CD4-positive, alpha-beta memory T cell (primary cell): ENCODE measurements at regions not wholly inside any gene's neighbourhood (a gene's known extent, or its start where the extent isn't known, plus 50 kb on each side); places are given as distances from the start of the nearest gene placed in this dataset.
"Not testable (repeated sequence)": the region's sequence is repeated elsewhere in the genome, so short reads cannot be mapped to it uniquely, and the experiment has no call there.

Experiments
- CTCF ChIA-PET: fragments of 350-600 bp; sonication (Branson Sonifier 250); formaldehyde crosslinking; loops from one replicate; lab custom pipeline; 2021; ENCODE audit warnings: inconsistent platforms; ENCODE audit not compliant: partially characterized antibody; lab: Charles Lee
- POLR2A ChIA-PET: fragments of 350-600 bp; sonication (Branson Sonifier 250); formaldehyde crosslinking; loops from one replicate; lab custom pipeline; 2021; ENCODE audit not compliant: partially characterized antibody; lab: Charles Lee
- DNase-seq, 5 donors: peaks; one replicate each; pipeline versions ENCODE4 v3.0.0 to v3.0.0-alpha.2; 2020 to 2022; ENCODE audit warnings: mixed read lengths in 1 of 5
- H3K27ac ChIP-seq: one replicate; pipeline ENCODE4 v1.7.0; 2013; ENCODE audit warnings: low read depth, low read length
- H3K27me3 ChIP-seq: 2 replicates; pipeline ENCODE4 v1.7.0; 2013; ENCODE audit warnings: mild to moderate bottlenecking, low read length, moderate library complexity; ENCODE audit not compliant: insufficient read depth
- H3K36me3 ChIP-seq: 2 replicates; pipeline ENCODE4 v1.7.0; 2013; ENCODE audit warnings: mild to moderate bottlenecking, low read length, moderate library complexity; ENCODE audit not compliant: insufficient read depth
- H3K4me1 ChIP-seq: 2 replicates; pipeline ENCODE4 v1.7.0; 2013; ENCODE audit warnings: mild to moderate bottlenecking, low read length, moderate library complexity; ENCODE audit not compliant: insufficient read depth
- H3K4me3 ChIP-seq, 2 donors: one replicate each; pipeline ENCODE4 v1.7.0; 2013; ENCODE audit warnings: low read length in 2 of 2, mild to moderate bottlenecking in 1 of 2
- H3K9me3 ChIP-seq, 2 donors: one replicate each; pipeline ENCODE4 v1.7.0; 2013; ENCODE audit warnings: low read length in 2 of 2, control low read depth in 1 of 2; ENCODE audit not compliant: control insufficient read depth in 1 of 2
- H3K27ac Mint-ChIP-seq, 7 donors: one replicate each; pipeline ENCODE4 v1.8.0; 2020 to 2021; ENCODE audit warnings: mixed read lengths in 7 of 7, mild to moderate bottlenecking in 6 of 7, inconsistent platforms in 3 of 7, moderate library complexity in 3 of 7
- H3K27me3 Mint-ChIP-seq, 2 donors: one replicate each; pipeline ENCODE4 v1.8.0; 2020 to 2021; ENCODE audit warnings: mixed read lengths in 2 of 2
- H3K36me3 Mint-ChIP-seq, 2 donors: one replicate each; pipeline ENCODE4 v1.8.0; 2020 to 2021; ENCODE audit warnings: mixed read lengths in 2 of 2, inconsistent platforms in 1 of 2, mild to moderate bottlenecking in 1 of 2
- H3K4me1 Mint-ChIP-seq, 4 donors: one replicate each; pipeline ENCODE4 v1.8.0; 2020 to 2021; ENCODE audit warnings: mixed read lengths in 4 of 4, mild to moderate bottlenecking in 1 of 4
- H3K4me3 Mint-ChIP-seq, 8 donors: one replicate each; pipeline ENCODE4 v1.8.0; 2020 to 2021; ENCODE audit warnings: mixed read lengths in 8 of 8, mild to moderate bottlenecking in 7 of 8, moderate library complexity in 6 of 8, inconsistent platforms in 3 of 8
- H3K9me3 Mint-ChIP-seq, 8 donors: one replicate each; pipeline ENCODE4 v1.8.0; 2020 to 2021; ENCODE audit warnings: mixed read lengths in 8 of 8, mild to moderate bottlenecking in 5 of 8, inconsistent platforms in 3 of 8, moderate library complexity in 1 of 8
- intact Hi-C: fragments of 100-400 bp; cut with micrococcal nuclease; formaldehyde crosslinking; loops from one replicate; pipeline ENCODE4 v1.15.1; 2023

- Histone ChIP-seq H3K9me3 (no peaks in the 10 kb centered on the region), H3K4me1 (no peaks in the 10 kb centered on the region)
- DNase-seq, result no peak
These were observed 1128.6 kb downstream of the SLC16A7 start for GRCh38 chr12:60724475-60724874.

GRCh38 chr12:60724984-60725383 is 1129.2 kb downstream of the SLC16A7 start:
- peaks cover 0 to 8% (median 3%) of the 10 kb centered on the region in 8 donors for H3K9me3 Mint-ChIP-seq
- intact Hi-C loops, result no loop called here
- no peak overlapping the region for H3K27ac ChIP-seq
- ChIA-PET CTCF (no interaction called here), POLR2A (no interaction called here)
- no peaks in the 10 kb centered on the region for H3K36me3 ChIP-seq
- H3K27me3 Mint-ChIP-seq, result no peaks in the 10 kb centered on the region
- no peaks in the 10 kb centered on the region for H3K36me3 Mint-ChIP-seq
- H3K9me3 ChIP-seq, result no peaks in the 10 kb centered on the region
- no peak overlapping the region for H3K4me3 ChIP-seq
- no peaks in the 10 kb centered on the region for H3K4me1 Mint-ChIP-seq
- no peak overlapping the region for H3K27ac Mint-ChIP-seq
- no peaks in the 10 kb centered on the region for H3K27me3 ChIP-seq
- no peaks in the 10 kb centered on the region for H3K4me1 ChIP-seq
- DNase-seq, result no peak
- no peak overlapping the region for H3K4me3 Mint-ChIP-seq

More at GRCh38 chr12:60724475-60724874, 1128.6 kb downstream of the SLC16A7 start:
- Mint-ChIP-seq H3K9me3 (peaks cover 0 to 8% (median 3%) of the 10 kb centered on the region in 8 donors), H3K4me1 (no peaks in the 10 kb centered on the region), H3K4me3 (no peak overlapping the region), H3K27me3 (no peaks in the 10 kb centered on the region), H3K36me3 (no peaks in the 10 kb centered on the region), H3K27ac (no peak overlapping the region)
- Histone ChIP-seq H3K27me3 (no peaks in the 10 kb centered on the region), H3K27ac (no peak overlapping the region), H3K4me3 (no peak overlapping the region), H3K36me3 (no peaks in the 10 kb centered on the region)
- ChIA-PET CTCF (interaction anchor here (0.8 kb wide), 1 partner anchor 10 kb away, joined by 3 read pairs; no protein-coding TSS in a partner anchor), POLR2A (no interaction called here)
- intact Hi-C loops, result no loop called here

GRCh38 chr12:60752589-60752988 is 1156.8 kb downstream of the SLC16A7 start:
- Histone ChIP-seq H3K4me3 (no peak overlapping the region), H3K27ac (no peak overlapping the region), H3K9me3 (no peaks in the 10 kb centered on the region), H3K4me1 (no peaks in the 10 kb centered on the region), H3K36me3 (no peaks in the 10 kb centered on the region), H3K27me3 (no peaks in the 10 kb centered on the region)
- ChIA-PET CTCF (no interaction called here), POLR2A (no interaction called here)
- peaks cover 0 to 20% (median 6%) of the 10 kb centered on the region in 8 donors for H3K9me3 Mint-ChIP-seq
- no peaks in the 10 kb centered on the region for H3K4me1 Mint-ChIP-seq
- no peaks in the 10 kb centered on the region for H3K36me3 Mint-ChIP-seq
- no peak overlapping the region for H3K4me3 Mint-ChIP-seq
- no peak for DNase-seq
- H3K27me3 Mint-ChIP-seq, result no peaks in the 10 kb centered on the region
- no peak overlapping the region for H3K27ac Mint-ChIP-seq
- intact Hi-C loops, result no loop called here

GRCh38 chr12:60758224-60758623 is 1162.4 kb downstream of the SLC16A7 start:
- Histone ChIP-seq H3K4me1 (no peaks in the 10 kb centered on the region), H3K4me3 (no peak overlapping the region), H3K27ac (no peak overlapping the region), H3K27me3 (no peaks in the 10 kb centered on the region), H3K36me3 (no peaks in the 10 kb centered on the region), H3K9me3 (no peaks in the 10 kb centered on the region)
- ChIA-PET CTCF (no interaction called here), POLR2A (no interaction called here)
- intact Hi-C loops, result no loop called here
- H3K27ac Mint-ChIP-seq, result no peak overlapping the region
- H3K4me1 Mint-ChIP-seq, result no peaks in the 10 kb centered on the region
- H3K36me3 Mint-ChIP-seq, result no peaks in the 10 kb centered on the region
- H3K27me3 Mint-ChIP-seq, result no peaks in the 10 kb centered on the region
- DNase-seq, result no peak
- H3K9me3 Mint-ChIP-seq, result peaks cover 0 to 11% (median 2%) of the 10 kb centered on the region in 8 donors
- H3K4me3 Mint-ChIP-seq, result no peak overlapping the region

- CTCF ChIA-PET, result no interaction called here
- Histone ChIP-seq H3K9me3 (no peaks in the 10 kb centered on the region), H3K4me3 (no peak overlapping the region), H3K27me3 (no peaks in the 10 kb centered on the region), H3K4me1 (no peaks in the 10 kb centered on the region), H3K27ac (no peak overlapping the region), H3K36me3 (no peaks in the 10 kb centered on the region)
- H3K27ac Mint-ChIP-seq, result no peak overlapping the region
- no peak overlapping the region for H3K4me3 Mint-ChIP-seq
- POLR2A ChIA-PET, result no interaction called here
- no peaks in the 10 kb centered on the region for H3K4me1 Mint-ChIP-seq
- no peaks in the 10 kb centered on the region for H3K36me3 Mint-ChIP-seq
- intact Hi-C loops, result no loop called here
- H3K27me3 Mint-ChIP-seq, result no peaks in the 10 kb centered on the region
- peaks cover 0 to 14% (median 6%) of the 10 kb centered on the region in 8 donors for H3K9me3 Mint-ChIP-seq
- DNase-seq, result no peak
These were observed 1165.1 kb downstream of the SLC16A7 start for GRCh38 chr12:60760965-60761364.

GRCh38 chr12:60801166-60801565 is 1205.3 kb downstream of the SLC16A7 start:
- H3K4me3 ChIP-seq, H3K36me3 ChIP-seq, H3K27ac Mint-ChIP-seq, H3K27me3 Mint-ChIP-seq, H3K27me3 ChIP-seq, H3K4me3 Mint-ChIP-seq, H3K4me1 ChIP-seq, H3K27ac ChIP-seq, H3K9me3 Mint-ChIP-seq, intact Hi-C loops, POLR2A ChIA-PET, H3K36me3 Mint-ChIP-seq, DNase-seq, CTCF ChIA-PET, H3K4me1 Mint-ChIP-seq, H3K9me3 ChIP-seq: not testable (repeated sequence)

- Mint-ChIP-seq H3K4me1 (no peaks in the 10 kb centered on the region), H3K36me3 (no peaks in the 10 kb centered on the region), H3K27me3 (no peaks in the 10 kb centered on the region), H3K4me3 (no peak overlapping the region), H3K9me3 (peaks cover 0 to 9% (median 4%) of the 10 kb centered on the region in 8 donors), H3K27ac (no peak overlapping the region)
- Histone ChIP-seq H3K4me3 (no peak overlapping the region), H3K36me3 (no peaks in the 10 kb centered on the region), H3K9me3 (peaks cover 0 to 4% of the 10 kb centered on the region in 2 donors), H3K4me1 (no peaks in the 10 kb centered on the region), H3K27me3 (no peaks in the 10 kb centered on the region), H3K27ac (no peak overlapping the region)
- intact Hi-C loops, result no loop called here
- POLR2A ChIA-PET, result no interaction called here
- CTCF ChIA-PET, result no interaction called here
- DNase-seq, result no peak
These were observed 1207.3 kb downstream of the SLC16A7 start for GRCh38 chr12:60803147-60803546.

- Mint-ChIP-seq H3K4me3 (no peak overlapping the region), H3K27ac (no peak overlapping the region), H3K9me3 (peaks cover 0 to 11% (median 4%) of the 10 kb centered on the region in 8 donors), H3K36me3 (no peaks in the 10 kb centered on the region), H3K27me3 (no peaks in the 10 kb centered on the region), H3K4me1 (no peaks in the 10 kb centered on the region)
- intact Hi-C loops, result no loop called here
- POLR2A ChIA-PET, result no interaction called here
- no peak overlapping the region for H3K27ac ChIP-seq
- H3K27me3 ChIP-seq, result no peaks in the 10 kb centered on the region
- no peaks in the 10 kb centered on the region for H3K36me3 ChIP-seq
- CTCF ChIA-PET, result no interaction called here
- H3K9me3 ChIP-seq, result no peaks in the 10 kb centered on the region
- no peaks in the 10 kb centered on the region for H3K4me1 ChIP-seq
- no peak for DNase-seq
- H3K4me3 ChIP-seq, result no peak overlapping the region
These were observed 1209.5 kb downstream of the SLC16A7 start for GRCh38 chr12:60805364-60805763.
